WTC11 (cell line): ENCODE measurements at regions not wholly inside any gene's neighbourhood (a gene's known extent, or its start where the extent isn't known, plus 50 kb on each side); places are given as distances from the start of the nearest gene placed in this dataset.

Source experiments
- ATAC-seq: fragments of 200-7000 bp; cut with Tn5 transposase; 2 replicates; pipeline ENCODE4 v1.10.0; 2021; ENCODE audit warnings: mild to moderate bottlenecking, moderate library complexity
- CTCF ChIA-PET: fragments of 300-600 bp; sonication (Branson Sonifier 250); formaldehyde crosslinking; loops from one replicate; lab custom pipeline; 2021; ENCODE audit warnings: antibody characterized with exemption; lab: Charles Lee
- POLR2A ChIA-PET: fragments of 350-600 bp; sonication (Branson Sonifier 250); formaldehyde crosslinking; loops from one replicate; lab custom pipeline; 2021; ENCODE audit warnings: antibody characterized with exemption; lab: Charles Lee
- DNase-seq: peaks from one replicate; pipeline ENCODE4 v3.0.0; 2021; ENCODE audit warnings: low spot score
- H3K27ac Mint-ChIP-seq: 2 replicates; pipeline ENCODE4 v1.8.0; 2021; ENCODE audit warnings: mixed read lengths
- H3K27me3 Mint-ChIP-seq: 2 replicates; pipeline ENCODE4 v1.8.0; 2021; ENCODE audit warnings: low read depth, mild to moderate bottlenecking, moderate library complexity, mixed read lengths
- H3K36me3 Mint-ChIP-seq: 2 replicates; pipeline ENCODE4 v1.8.0; 2021; ENCODE audit warnings: mixed read lengths
- H3K4me1 Mint-ChIP-seq: 2 replicates; pipeline ENCODE4 v1.8.0; 2022; ENCODE audit warnings: mixed read lengths
- H3K4me3 Mint-ChIP-seq: 2 replicates; pipeline ENCODE4 v1.8.0; 2021; ENCODE audit warnings: mild to moderate bottlenecking, moderate library complexity, mixed read lengths
- H3K9me3 Mint-ChIP-seq: 2 replicates; pipeline ENCODE4 v1.8.0; 2021; ENCODE audit warnings: mixed read lengths
- FOXP1 ChIP-seq: sonication (generic); formaldehyde crosslinking; IDR thresholded peaks from 2 replicates; pipeline ENCODE4 v1.8.0; 2022; ENCODE audit warnings: missing genetic modification reagents, mild to moderate bottlenecking, moderate library complexity, borderline replicate concordance
- IRF2 ChIP-seq: sonication (generic); formaldehyde crosslinking; IDR thresholded peaks from 2 replicates; pipeline ENCODE4 v1.8.0; 2022; ENCODE audit warnings: low read depth, missing genetic modification reagents, borderline replicate concordance
- JUN ChIP-seq: sonication (generic); formaldehyde crosslinking; IDR thresholded peaks from 2 replicates; pipeline ENCODE4 v1.8.0; 2023; ENCODE audit warnings: mild to moderate bottlenecking, missing genetic modification reagents
- KAT7 ChIP-seq: sonication (generic); formaldehyde crosslinking; IDR thresholded peaks from 2 replicates; pipeline ENCODE4 v1.8.1; 2023; ENCODE audit warnings: missing genetic modification reagents, mild to moderate bottlenecking, borderline replicate concordance
- NR2C2 ChIP-seq: sonication (generic); formaldehyde crosslinking; IDR thresholded peaks from 2 replicates; pipeline ENCODE4 v1.8.0; 2022; ENCODE audit warnings: mild to moderate bottlenecking, missing genetic modification reagents
- TCF7 ChIP-seq: sonication (generic); formaldehyde crosslinking; IDR thresholded peaks from 2 replicates; pipeline ENCODE4 v1.8.0; 2022; ENCODE audit warnings: mild to moderate bottlenecking, low read depth, missing genetic modification reagents, moderate library complexity
- TP53 ChIP-seq: sonication (generic); formaldehyde crosslinking; IDR thresholded peaks from 2 replicates; pipeline ENCODE4 v1.8.1; 2023; ENCODE audit warnings: mild to moderate bottlenecking, missing genetic modification reagents
- ZNF138 ChIP-seq: sonication (generic); formaldehyde crosslinking; conservative IDR thresholded peaks from 2 replicates; pipeline ENCODE4 v1.8.1; 2022; ENCODE audit warnings: mild to moderate bottlenecking, moderate library complexity, missing genetic modification reagents
- ZNF219 ChIP-seq: sonication (generic); formaldehyde crosslinking; IDR thresholded peaks from 2 replicates; pipeline ENCODE4 v1.8.0; 2023; ENCODE audit warnings: missing genetic modification reagents, mild to moderate bottlenecking, borderline replicate concordance
- ZNF396 ChIP-seq: fragments of 250-450 bp; sonication (Bioruptor Pico); IDR thresholded peaks from 2 replicates; pipeline ENCODE4 v1.8.0; 2021; ENCODE audit warnings: mild to moderate bottlenecking, moderate library complexity, borderline replicate concordance
- ZNF671 ChIP-seq: fragments of 250-450 bp; sonication (Bioruptor Pico); IDR thresholded peaks from 2 replicates; pipeline ENCODE4 v1.8.0; 2021; ENCODE audit warnings: mild to moderate bottlenecking
- TF ChIP-seq, protein P1 (sequence below): sonication (generic); formaldehyde crosslinking; IDR thresholded peaks from 2 replicates; pipeline ENCODE4 v1.8.1; 2022; ENCODE audit warnings: missing genetic modification reagents, borderline replicate concordance
- TF ChIP-seq, protein P2 (sequence below): sonication (generic); formaldehyde crosslinking; IDR thresholded peaks from 2 replicates; pipeline ENCODE4 v1.8.1; 2022; ENCODE audit warnings: low read depth, missing genetic modification reagents, borderline replicate concordance
- TF ChIP-seq, protein P3 (sequence below): sonication (generic); formaldehyde crosslinking; conservative IDR thresholded peaks from 2 replicates; pipeline ENCODE4 v1.8.1; 2023; ENCODE audit warnings: mild to moderate bottlenecking, low read depth, missing genetic modification reagents, moderate library complexity
- TF ChIP-seq, protein P4 (sequence below): fragments of 250-450 bp; sonication (Bioruptor Pico); IDR thresholded peaks from 2 replicates; pipeline ENCODE4 v1.8.0; 2021; ENCODE audit warnings: mild to moderate bottlenecking
- TF ChIP-seq, protein P5 (sequence below): sonication (generic); formaldehyde crosslinking; IDR thresholded peaks from 2 replicates; pipeline ENCODE4 v1.8.1; 2023; ENCODE audit warnings: mild to moderate bottlenecking, missing genetic modification reagents
- TF ChIP-seq, protein P6 (sequence below): sonication (generic); formaldehyde crosslinking; IDR thresholded peaks from 2 replicates; pipeline ENCODE4 v1.8.1; 2023; ENCODE audit warnings: mild to moderate bottlenecking, moderate library complexity, missing genetic modification reagents
- TF ChIP-seq, protein P7 (sequence below): fragments of 250-450 bp; sonication (Bioruptor Pico); IDR thresholded peaks from 2 replicates; pipeline ENCODE4 v1.9.0; 2021; ENCODE audit warnings: mild to moderate bottlenecking

DNA sequence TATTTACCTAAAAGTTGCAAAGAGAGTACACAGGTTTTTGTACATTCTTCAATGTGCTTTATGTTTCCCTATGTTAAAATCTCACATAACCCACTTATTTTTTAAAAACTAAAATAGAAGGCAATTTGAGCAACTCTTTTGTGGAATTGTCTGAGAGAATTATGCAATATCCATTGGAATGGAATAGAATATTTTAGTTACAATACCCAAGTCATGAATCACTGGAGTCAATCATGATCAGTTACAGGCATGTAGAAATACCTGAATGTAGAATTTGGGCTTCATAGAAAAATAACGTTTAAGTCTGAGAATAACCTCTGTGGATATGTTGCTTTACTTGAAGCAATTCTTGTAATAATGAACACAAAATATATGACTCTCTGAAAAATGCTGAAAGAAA lies 143.3 kb downstream of the FGF10 start:
- POLR2A ChIA-PET = no interaction called here

DNA sequence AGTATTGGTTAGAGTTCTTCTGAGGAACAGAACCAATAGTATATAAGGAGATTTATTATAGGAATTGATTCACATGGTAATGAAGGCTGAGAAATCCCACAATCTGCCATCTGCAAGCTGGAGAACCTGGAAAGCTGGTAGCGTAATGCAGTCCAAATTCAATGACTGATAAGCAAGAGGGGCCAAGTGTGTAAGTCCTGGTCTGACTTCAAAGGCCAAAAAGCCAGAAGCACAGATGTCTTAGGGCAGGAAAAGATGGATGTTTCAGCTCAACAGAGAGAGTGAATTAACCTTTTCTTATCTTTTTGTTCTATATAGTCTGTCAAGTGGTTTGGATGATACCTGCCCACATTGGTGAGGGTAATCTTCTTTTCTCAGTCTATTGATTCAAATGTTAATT lies 146.4 kb downstream of the FGF10 start:
- H3K36me3 Mint-ChIP-seq = peaks cover 6% of the 10 kb centered on the region
- POLR2A ChIA-PET = no interaction called here

More for the DNA sequence above, 143.3 kb downstream of the FGF10 start:
- ATAC-seq (no peak), DNase-seq (no peak)
- peaks cover 6% of the 10 kb centered on the region for H3K36me3 Mint-ChIP-seq
- no peaks in the 10 kb centered on the region for H3K27me3 Mint-ChIP-seq
- TF ChIP-seq, protein P1, sequence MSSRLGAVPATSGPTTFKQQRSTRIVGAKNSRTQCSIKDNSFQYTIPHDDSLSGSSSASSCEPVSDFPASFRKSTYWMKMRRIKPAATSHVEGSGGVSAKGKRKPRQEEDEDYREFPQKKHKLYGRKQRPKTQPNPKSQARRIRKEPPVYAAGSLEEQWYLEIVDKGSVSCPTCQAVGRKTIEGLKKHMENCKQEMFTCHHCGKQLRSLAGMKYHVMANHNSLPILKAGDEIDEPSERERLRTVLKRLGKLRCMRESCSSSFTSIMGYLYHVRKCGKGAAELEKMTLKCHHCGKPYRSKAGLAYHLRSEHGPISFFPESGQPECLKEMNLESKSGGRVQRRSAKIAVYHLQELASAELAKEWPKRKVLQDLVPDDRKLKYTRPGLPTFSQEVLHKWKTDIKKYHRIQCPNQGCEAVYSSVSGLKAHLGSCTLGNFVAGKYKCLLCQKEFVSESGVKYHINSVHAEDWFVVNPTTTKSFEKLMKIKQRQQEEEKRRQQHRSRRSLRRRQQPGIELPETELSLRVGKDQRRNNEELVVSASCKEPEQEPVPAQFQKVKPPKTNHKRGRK = no peak
- TF ChIP-seq IRF2 (no peak), ZNF138 (CRISPR knock-in tag) (no peak)
- TF ChIP-seq, protein P2, sequence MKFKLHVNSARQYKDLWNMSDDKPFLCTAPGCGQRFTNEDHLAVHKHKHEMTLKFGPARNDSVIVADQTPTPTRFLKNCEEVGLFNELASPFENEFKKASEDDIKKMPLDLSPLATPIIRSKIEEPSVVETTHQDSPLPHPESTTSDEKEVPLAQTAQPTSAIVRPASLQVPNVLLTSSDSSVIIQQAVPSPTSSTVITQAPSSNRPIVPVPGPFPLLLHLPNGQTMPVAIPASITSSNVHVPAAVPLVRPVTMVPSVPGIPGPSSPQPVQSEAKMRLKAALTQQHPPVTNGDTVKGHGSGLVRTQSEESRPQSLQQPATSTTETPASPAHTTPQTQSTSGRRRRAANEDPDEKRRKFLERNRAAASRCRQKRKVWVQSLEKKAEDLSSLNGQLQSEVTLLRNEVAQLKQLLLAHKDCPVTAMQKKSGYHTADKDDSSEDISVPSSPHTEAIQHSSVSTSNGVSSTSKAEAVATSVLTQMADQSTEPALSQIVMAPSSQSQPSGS (CRISPR knock-in tag) = no peak
- TF ChIP-seq, protein P3, sequence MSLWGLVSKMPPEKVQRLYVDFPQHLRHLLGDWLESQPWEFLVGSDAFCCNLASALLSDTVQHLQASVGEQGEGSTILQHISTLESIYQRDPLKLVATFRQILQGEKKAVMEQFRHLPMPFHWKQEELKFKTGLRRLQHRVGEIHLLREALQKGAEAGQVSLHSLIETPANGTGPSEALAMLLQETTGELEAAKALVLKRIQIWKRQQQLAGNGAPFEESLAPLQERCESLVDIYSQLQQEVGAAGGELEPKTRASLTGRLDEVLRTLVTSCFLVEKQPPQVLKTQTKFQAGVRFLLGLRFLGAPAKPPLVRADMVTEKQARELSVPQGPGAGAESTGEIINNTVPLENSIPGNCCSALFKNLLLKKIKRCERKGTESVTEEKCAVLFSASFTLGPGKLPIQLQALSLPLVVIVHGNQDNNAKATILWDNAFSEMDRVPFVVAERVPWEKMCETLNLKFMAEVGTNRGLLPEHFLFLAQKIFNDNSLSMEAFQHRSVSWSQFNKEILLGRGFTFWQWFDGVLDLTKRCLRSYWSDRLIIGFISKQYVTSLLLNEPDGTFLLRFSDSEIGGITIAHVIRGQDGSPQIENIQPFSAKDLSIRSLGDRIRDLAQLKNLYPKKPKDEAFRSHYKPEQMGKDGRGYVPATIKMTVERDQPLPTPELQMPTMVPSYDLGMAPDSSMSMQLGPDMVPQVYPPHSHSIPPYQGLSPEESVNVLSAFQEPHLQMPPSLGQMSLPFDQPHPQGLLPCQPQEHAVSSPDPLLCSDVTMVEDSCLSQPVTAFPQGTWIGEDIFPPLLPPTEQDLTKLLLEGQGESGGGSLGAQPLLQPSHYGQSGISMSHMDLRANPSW (CRISPR knock-in tag) = no peak
- peaks cover 15% of the 10 kb centered on the region for H3K4me1 Mint-ChIP-seq
- no peak overlapping the region for H3K4me3 Mint-ChIP-seq
- H3K9me3 Mint-ChIP-seq = peaks cover 9% of the 10 kb centered on the region
- CTCF ChIA-PET = no interaction called here
- H3K27ac Mint-ChIP-seq = no peak overlapping the region

More for the DNA sequence above, 146.4 kb downstream of the FGF10 start:
- no peak for TF ChIP-seq ZNF671 (CRISPR knock-in tag)
- no peak for TF ChIP-seq ZNF396 (CRISPR knock-in tag)
- no peak for TF ChIP-seq KAT7 (CRISPR knock-in tag)
- TF ChIP-seq FOXP1 = no peak
- TF ChIP-seq TCF7 (CRISPR knock-in tag) = no peak
- TF ChIP-seq, protein P3 (CRISPR knock-in tag) = no peak
- TF ChIP-seq, protein P4, sequence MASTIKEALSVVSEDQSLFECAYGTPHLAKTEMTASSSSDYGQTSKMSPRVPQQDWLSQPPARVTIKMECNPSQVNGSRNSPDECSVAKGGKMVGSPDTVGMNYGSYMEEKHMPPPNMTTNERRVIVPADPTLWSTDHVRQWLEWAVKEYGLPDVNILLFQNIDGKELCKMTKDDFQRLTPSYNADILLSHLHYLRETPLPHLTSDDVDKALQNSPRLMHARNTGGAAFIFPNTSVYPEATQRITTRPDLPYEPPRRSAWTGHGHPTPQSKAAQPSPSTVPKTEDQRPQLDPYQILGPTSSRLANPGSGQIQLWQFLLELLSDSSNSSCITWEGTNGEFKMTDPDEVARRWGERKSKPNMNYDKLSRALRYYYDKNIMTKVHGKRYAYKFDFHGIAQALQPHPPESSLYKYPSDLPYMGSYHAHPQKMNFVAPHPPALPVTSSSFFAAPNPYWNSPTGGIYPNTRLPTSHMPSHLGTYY (CRISPR knock-in tag) = no peak
- TF ChIP-seq, protein P5, sequence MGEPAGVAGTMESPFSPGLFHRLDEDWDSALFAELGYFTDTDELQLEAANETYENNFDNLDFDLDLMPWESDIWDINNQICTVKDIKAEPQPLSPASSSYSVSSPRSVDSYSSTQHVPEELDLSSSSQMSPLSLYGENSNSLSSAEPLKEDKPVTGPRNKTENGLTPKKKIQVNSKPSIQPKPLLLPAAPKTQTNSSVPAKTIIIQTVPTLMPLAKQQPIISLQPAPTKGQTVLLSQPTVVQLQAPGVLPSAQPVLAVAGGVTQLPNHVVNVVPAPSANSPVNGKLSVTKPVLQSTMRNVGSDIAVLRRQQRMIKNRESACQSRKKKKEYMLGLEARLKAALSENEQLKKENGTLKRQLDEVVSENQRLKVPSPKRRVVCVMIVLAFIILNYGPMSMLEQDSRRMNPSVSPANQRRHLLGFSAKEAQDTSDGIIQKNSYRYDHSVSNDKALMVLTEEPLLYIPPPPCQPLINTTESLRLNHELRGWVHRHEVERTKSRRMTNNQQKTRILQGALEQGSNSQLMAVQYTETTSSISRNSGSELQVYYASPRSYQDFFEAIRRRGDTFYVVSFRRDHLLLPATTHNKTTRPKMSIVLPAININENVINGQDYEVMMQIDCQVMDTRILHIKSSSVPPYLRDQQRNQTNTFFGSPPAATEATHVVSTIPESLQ = no peak
- TF ChIP-seq ZNF219 (CRISPR knock-in tag) = no peak
- no peak for TF ChIP-seq JUN (CRISPR knock-in tag)
- TF ChIP-seq, protein P6, sequence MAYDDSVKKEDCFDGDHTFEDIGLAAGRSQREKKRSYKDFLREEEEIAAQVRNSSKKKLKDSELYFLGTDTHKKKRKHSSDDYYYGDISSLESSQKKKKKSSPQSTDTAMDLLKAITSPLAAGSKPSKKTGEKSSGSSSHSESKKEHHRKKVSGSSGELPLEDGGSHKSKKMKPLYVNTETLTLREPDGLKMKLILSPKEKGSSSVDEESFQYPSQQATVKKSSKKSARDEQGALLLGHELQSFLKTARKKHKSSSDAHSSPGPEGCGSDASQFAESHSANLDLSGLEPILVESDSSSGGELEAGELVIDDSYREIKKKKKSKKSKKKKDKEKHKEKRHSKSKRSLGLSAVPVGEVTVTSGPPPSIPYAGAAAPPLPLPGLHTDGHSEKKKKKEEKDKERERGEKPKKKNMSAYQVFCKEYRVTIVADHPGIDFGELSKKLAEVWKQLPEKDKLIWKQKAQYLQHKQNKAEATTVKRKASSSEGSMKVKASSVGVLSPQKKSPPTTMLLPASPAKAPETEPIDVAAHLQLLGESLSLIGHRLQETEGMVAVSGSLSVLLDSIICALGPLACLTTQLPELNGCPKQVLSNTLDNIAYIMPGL (CRISPR knock-in tag) = no peak
- TF ChIP-seq, protein P7, sequence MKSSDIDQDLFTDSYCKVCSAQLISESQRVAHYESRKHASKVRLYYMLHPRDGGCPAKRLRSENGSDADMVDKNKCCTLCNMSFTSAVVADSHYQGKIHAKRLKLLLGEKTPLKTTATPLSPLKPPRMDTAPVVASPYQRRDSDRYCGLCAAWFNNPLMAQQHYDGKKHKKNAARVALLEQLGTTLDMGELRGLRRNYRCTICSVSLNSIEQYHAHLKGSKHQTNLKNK (CRISPR knock-in tag) = no peak
- TF ChIP-seq NR2C2 (CRISPR knock-in tag) = no peak
- no peak for TF ChIP-seq TP53 (CRISPR knock-in tag)
- Mint-ChIP-seq H3K9me3 (peaks cover 9% of the 10 kb centered on the region), H3K4me1 (peaks cover 34% of the 10 kb centered on the region), H3K27me3 (no peaks in the 10 kb centered on the region), H3K27ac (no peak overlapping the region), H3K4me3 (no peak overlapping the region)
- DNase-seq (no peak), ATAC-seq (no peak)
- CTCF ChIA-PET = no interaction called here
